T-cell (primary cell): ENCODE measurements at regions not wholly inside any gene's neighbourhood (a gene's known extent, or its start where the extent isn't known, plus 50 kb on each side); places are given as distances from the start of the nearest gene placed in this dataset.
"Not testable (repeated sequence)": the region's sequence is repeated elsewhere in the genome, so short reads cannot be mapped to it uniquely, and the experiment has no call there.

ENCODE experiments used
- ATAC-seq, 4 experiments: fragments of 200-7000 bp in 3 of 4; fragments of 150-1000 bp in 1 of 4; cut with Tn5 transposase; replicated peaks in 1 of 4; 1 replicate in 3 of 4; 2 replicates in 1 of 4; pipeline ENCODE4 v1.10.0; 2021; ENCODE audit warnings: moderate library complexity in 3 of 4, mild to moderate bottlenecking in 2 of 4, moderate number of reproducible peaks in 1 of 4
- CTCF ChIA-PET, 2 donors: fragments of 300-600 bp; sonication (Branson Sonifier 250); formaldehyde crosslinking; loops; one replicate each; lab custom pipeline; 2022; ENCODE audit warnings: antibody characterized with exemption in 2 of 2; lab: Charles Lee
- POLR2A ChIA-PET, 2 donors: fragments of 300-600 bp; sonication (Branson Sonifier 250); formaldehyde crosslinking; loops; one replicate each; lab custom pipeline; 2022; ENCODE audit warnings: antibody characterized with exemption in 2 of 2; lab: Charles Lee
- DNase-seq, 35 experiments: peaks; one replicate each; pipeline versions ENCODE4 v3.0.0 to v3.0.0-alpha.2; 2013 to 2023
- H3K27ac ChIP-seq: one replicate; pipeline ENCODE4 v1.5.1; 2013; ENCODE audit warnings: low read length
- H3K27me3 ChIP-seq, 2 experiments: replicated peaks in 1 of 2; 1 replicate in 1 of 2; 2 replicates in 1 of 2; pipeline versions ENCODE4 v1.6.1 to v1.7.0; 2013; ENCODE audit warnings: low read length in 1 of 2, mixed read lengths in 1 of 2; ENCODE audit not compliant: control insufficient read depth in 2 of 2, insufficient read depth in 2 of 2; ENCODE audit errors: extremely low read depth in 1 of 2
- H3K36me3 ChIP-seq, 2 donors: 1 replicate in 1 of 2; 2 replicates in 1 of 2; pipeline versions ENCODE4 v1.6.1 to v1.7.0; 2013; ENCODE audit warnings: low read length in 1 of 2; ENCODE audit not compliant: control insufficient read depth in 2 of 2, insufficient read depth in 1 of 2; ENCODE audit errors: extremely low read depth in 1 of 2
- H3K4me1 ChIP-seq, 2 experiments: 1 replicate in 1 of 2; 2 replicates in 1 of 2; pipeline versions ENCODE4 v1.6.1 to v1.7.0; 2013; ENCODE audit warnings: low read length in 2 of 2, mixed read lengths in 1 of 2; ENCODE audit not compliant: insufficient read depth in 2 of 2, control insufficient read depth in 1 of 2; ENCODE audit errors: extremely low read depth in 1 of 2
- H3K4me3 ChIP-seq, 2 donors: 1 replicate in 1 of 2; 2 replicates in 1 of 2; pipeline versions ENCODE4 v1.5.1 to v1.7.0; 2013; ENCODE audit warnings: mild to moderate bottlenecking in 2 of 2, low read length in 1 of 2, moderate library complexity in 1 of 2; ENCODE audit not compliant: control insufficient read depth in 1 of 2; ENCODE audit errors: extremely low read depth in 1 of 2
- H3K9me3 ChIP-seq: 2 replicates; pipeline ENCODE4 v1.7.0; 2013
- H3K27ac Mint-ChIP-seq, 2 donors: one replicate each; pipeline ENCODE4 v1.8.0; 2020 to 2021; ENCODE audit warnings: mild to moderate bottlenecking in 2 of 2, mixed read lengths in 2 of 2
- H3K27me3 Mint-ChIP-seq, 2 donors: one replicate each; pipeline ENCODE4 v1.8.0; 2021 to 2022; ENCODE audit warnings: mixed read lengths in 2 of 2
- H3K36me3 Mint-ChIP-seq: one replicate; pipeline ENCODE4 v1.8.0; 2021; ENCODE audit warnings: mixed read lengths
- H3K4me1 Mint-ChIP-seq, 3 donors: one replicate each; pipeline ENCODE4 v1.8.0; 2020 to 2022; ENCODE audit warnings: mixed read lengths in 3 of 3, mild to moderate bottlenecking in 1 of 3
- H3K4me3 Mint-ChIP-seq, 3 donors: one replicate each; pipeline ENCODE4 v1.8.0; 2020 to 2022; ENCODE audit warnings: mild to moderate bottlenecking in 3 of 3, mixed read lengths in 3 of 3, moderate library complexity in 3 of 3
- H3K9me3 Mint-ChIP-seq, 3 donors: one replicate each; pipeline ENCODE4 v1.8.0; 2020 to 2022; ENCODE audit warnings: mixed read lengths in 3 of 3
- WGBS: methylation state at CpG from one replicate; pipeline ENCODE4 v1.1.5; 2013; ENCODE audit warnings: missing lambda C conversion rate; ENCODE audit not compliant: insufficient coverage; 5-methylcytosine and 5-hydroxymethylcytosine counted together

DNA sequence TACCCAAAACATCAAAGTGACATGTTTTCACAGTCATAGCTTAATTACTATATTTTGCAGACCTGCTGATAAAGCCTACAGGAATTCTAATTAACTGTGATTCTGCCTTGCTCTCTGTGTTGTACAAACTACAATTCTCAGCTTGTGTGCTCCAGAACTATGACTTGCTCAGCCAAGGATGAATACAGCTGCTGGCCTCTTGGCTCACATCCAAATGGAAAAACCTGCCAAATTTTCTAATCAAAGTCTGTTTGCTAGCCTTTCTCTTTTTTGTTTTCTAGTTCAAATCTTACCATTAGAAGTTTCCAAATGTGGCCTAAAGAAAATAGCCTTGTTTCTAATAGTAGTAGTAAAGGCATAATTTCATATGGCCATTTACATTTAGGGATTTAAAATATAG is 1176.8 kb downstream of the FAM133A start:
- CTCF ChIA-PET, result no interaction called here
- ATAC-seq, result no peak
- POLR2A ChIA-PET, result no interaction called here
- H3K36me3 Mint-ChIP-seq, result no peaks in the 10 kb centered on the region
- no peaks in the 10 kb centered on the region for H3K4me1 ChIP-seq
- no peaks in the 10 kb centered on the region for H3K9me3 ChIP-seq
- H3K27ac ChIP-seq, result no peak overlapping the region
- peaks cover 0 to 8% of the 10 kb centered on the region in 2 donors for H3K27me3 Mint-ChIP-seq
- H3K9me3 Mint-ChIP-seq, result no peaks in the 10 kb centered on the region
- H3K4me3 ChIP-seq, result no peak overlapping the region
- no peak overlapping the region for H3K4me3 Mint-ChIP-seq
- no peaks in the 10 kb centered on the region for H3K27me3 ChIP-seq
- no peak overlapping the region for H3K27ac Mint-ChIP-seq
- H3K4me1 Mint-ChIP-seq, result no peaks in the 10 kb centered on the region
- DNase-seq, result no peak
- H3K36me3 ChIP-seq, result no peaks in the 10 kb centered on the region

DNA sequence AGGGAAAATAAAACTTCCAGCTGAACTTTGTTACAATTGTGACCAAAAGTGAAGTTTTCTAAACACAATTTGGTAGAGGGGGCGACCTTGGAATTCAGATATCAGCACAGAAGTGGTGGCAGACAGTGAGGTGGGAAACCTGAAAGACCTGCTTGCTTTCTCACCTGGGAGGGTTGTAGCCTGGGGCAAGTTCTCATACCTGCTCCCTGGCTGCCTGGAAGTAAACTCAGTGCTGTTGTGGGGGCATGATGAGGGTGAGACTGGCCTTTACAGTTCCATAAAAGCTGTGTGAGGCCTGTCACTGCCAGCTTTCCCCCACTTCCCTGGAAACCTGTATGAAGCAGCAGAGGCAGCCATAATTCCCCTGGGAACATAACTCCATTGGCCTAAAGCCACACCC is 1180.2 kb downstream of the FAM133A start:
- H3K4me1 Mint-ChIP-seq, result no peaks in the 10 kb centered on the region
- 40% methylated on average over 1 of the region's 1 CpG for whole genome bisulfite sequencing
- no peak overlapping the region for H3K27ac ChIP-seq
- H3K4me3 Mint-ChIP-seq, result no peak overlapping the region
- no peak overlapping the region for H3K27ac Mint-ChIP-seq
- H3K36me3 Mint-ChIP-seq, result no peaks in the 10 kb centered on the region
- ATAC-seq, result no peak
- no peaks in the 10 kb centered on the region for H3K27me3 ChIP-seq
- no peak overlapping the region for H3K4me3 ChIP-seq
- no peaks in the 10 kb centered on the region for H3K9me3 ChIP-seq
- no peak for DNase-seq
- H3K9me3 Mint-ChIP-seq, result no peaks in the 10 kb centered on the region
- ChIA-PET CTCF (no interaction called here), POLR2A (no interaction called here)
- peaks cover 0 to 6% of the 10 kb centered on the region in 2 donors for H3K27me3 Mint-ChIP-seq
- H3K36me3 ChIP-seq, result no peaks in the 10 kb centered on the region
- H3K4me1 ChIP-seq, result no peaks in the 10 kb centered on the region

DNA sequence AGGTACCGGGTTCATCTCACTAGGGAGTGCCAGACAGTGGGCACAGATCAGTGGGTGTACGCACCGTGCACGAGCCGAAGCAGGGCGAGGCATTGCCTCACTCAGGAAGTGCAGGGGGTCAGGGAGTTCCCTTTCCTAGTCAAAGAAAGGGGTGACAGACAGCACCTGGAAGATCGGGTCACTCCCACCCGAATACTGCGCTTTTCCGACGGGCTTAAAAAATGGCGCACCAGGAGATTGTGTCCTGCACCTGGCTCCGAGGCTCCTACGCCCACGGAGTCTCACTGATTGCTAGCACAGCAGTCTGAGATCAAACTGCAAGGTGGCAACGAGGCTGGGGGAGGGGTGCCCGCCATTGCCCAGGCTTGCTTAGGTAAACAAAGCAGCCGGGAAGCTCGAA is 1188.5 kb downstream of the FAM133A start:
- H3K9me3 ChIP-seq, POLR2A ChIA-PET, H3K36me3 ChIP-seq, H3K27me3 ChIP-seq, H3K9me3 Mint-ChIP-seq, H3K4me1 ChIP-seq, H3K27ac Mint-ChIP-seq, H3K4me3 ChIP-seq, H3K36me3 Mint-ChIP-seq, ATAC-seq, CTCF ChIA-PET, DNase-seq, H3K27me3 Mint-ChIP-seq, H3K27ac ChIP-seq, H3K4me1 Mint-ChIP-seq, H3K4me3 Mint-ChIP-seq: not testable (repeated sequence)
- 100% methylated on average over 1 of the region's 19 CpGs for WGBS

DNA sequence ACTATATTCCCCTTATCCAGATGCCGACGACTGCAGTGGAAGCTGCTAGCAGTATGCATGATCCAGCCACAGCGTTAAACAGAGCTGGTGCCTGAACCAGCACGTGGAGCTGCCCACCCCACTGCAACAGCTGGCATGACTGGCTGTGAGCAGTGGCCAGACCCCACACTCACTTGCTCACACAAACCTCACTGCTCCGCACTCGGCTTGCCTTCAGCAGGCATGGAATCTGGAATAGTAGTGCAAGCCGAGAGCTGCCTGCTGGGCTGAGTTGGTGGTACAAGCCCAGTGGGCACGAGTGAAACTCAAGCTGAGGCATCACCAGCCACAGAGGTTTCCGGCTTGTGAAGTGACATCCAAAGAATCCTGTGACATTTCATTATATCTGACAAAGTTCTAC is 1197.6 kb downstream of the FAM133A start:
- no peak overlapping the region for H3K27ac ChIP-seq
- H3K4me1 Mint-ChIP-seq, result no peaks in the 10 kb centered on the region
- H3K27ac Mint-ChIP-seq, result no peak overlapping the region
- WGBS, result no CpG with 5 or more reads among the region's 9 CpGs
- H3K27me3 Mint-ChIP-seq, result no peaks in the 10 kb centered on the region
- peaks cover 0 to 8% (median 0%) of the 10 kb centered on the region in 3 donors for H3K9me3 Mint-ChIP-seq
- DNase-seq, result no peak
- ATAC-seq, result no peak
- H3K4me3 ChIP-seq, result no peak overlapping the region
- ChIA-PET POLR2A (no interaction called here), CTCF (no interaction called here)
- H3K27me3 ChIP-seq, result no peaks in the 10 kb centered on the region
- no peak overlapping the region for H3K4me3 Mint-ChIP-seq
- no peaks in the 10 kb centered on the region for H3K9me3 ChIP-seq
- H3K36me3 ChIP-seq, result no peaks in the 10 kb centered on the region
- no peaks in the 10 kb centered on the region for H3K36me3 Mint-ChIP-seq
- no peaks in the 10 kb centered on the region for H3K4me1 ChIP-seq

DNA sequence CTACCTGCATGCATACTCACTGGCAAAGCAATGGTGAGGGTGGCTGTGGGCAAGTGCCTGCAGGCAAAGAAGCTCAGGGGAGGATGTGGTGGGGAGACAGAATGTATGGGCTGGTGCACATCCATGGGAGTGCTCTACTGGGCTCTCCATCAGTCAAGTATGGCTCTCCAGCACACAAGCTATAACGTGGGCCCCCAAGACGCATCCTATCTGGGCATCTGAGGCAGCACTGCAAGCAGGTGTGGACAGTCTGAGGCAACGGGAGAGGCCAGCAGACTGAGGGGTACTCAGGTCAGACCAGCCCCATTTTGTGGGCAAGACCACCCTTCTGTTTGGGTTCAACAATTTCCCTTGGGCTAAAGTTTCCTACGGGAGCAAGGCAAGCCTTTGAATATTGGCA is 1227.8 kb downstream of the FAM133A start:
- Histone ChIP-seq H3K36me3 (no peaks in the 10 kb centered on the region), H3K4me1 (no peaks in the 10 kb centered on the region), H3K9me3 (no peaks in the 10 kb centered on the region), H3K4me3 (no peak overlapping the region), H3K27me3 (no peaks in the 10 kb centered on the region), H3K27ac (no peak overlapping the region)
- H3K9me3 Mint-ChIP-seq, result peaks cover 0 to 6% (median 0%) of the 10 kb centered on the region in 3 donors
- ChIA-PET CTCF (no interaction called here), POLR2A (no interaction called here)
- peaks cover 0 to 4% of the 10 kb centered on the region in 2 donors for H3K27me3 Mint-ChIP-seq
- H3K4me1 Mint-ChIP-seq, result no peaks in the 10 kb centered on the region
- 75% methylated on average over 1 of the region's 4 CpGs for WGBS
- no peak overlapping the region for H3K27ac Mint-ChIP-seq
- ATAC-seq (no peak), DNase-seq (no peak)
- H3K36me3 Mint-ChIP-seq, result no peaks in the 10 kb centered on the region
- no peak overlapping the region for H3K4me3 Mint-ChIP-seq

DNA sequence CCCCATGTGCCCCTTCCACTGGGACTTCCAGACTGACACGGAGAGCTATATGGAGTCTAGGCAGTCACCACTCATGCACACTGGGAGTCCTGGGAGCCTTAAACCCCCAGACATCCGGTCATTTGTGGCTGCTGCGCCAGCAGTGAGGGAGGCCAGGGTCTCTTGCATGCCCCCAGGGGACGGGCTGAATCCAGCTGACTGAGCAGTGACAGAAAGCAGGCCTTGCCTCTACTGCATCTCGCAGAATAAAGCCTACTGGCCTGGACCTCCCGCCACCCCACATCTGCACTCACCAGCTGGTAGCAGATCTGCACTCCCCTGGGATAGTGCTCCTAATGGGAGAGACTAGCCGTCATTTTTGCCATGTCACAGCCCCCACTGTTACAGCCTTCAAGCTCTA is 1234.2 kb downstream of the FAM133A start:
- Mint-ChIP-seq H3K4me3 (no peak overlapping the region), H3K36me3 (no peaks in the 10 kb centered on the region), H3K4me1 (no peaks in the 10 kb centered on the region), H3K27ac (no peak overlapping the region), H3K9me3 (peaks cover 0 to 4% (median 0%) of the 10 kb centered on the region in 3 donors), H3K27me3 (peaks cover 0 to 3% of the 10 kb centered on the region in 2 donors)
- ATAC-seq (no peak), DNase-seq (no peak)
- H3K36me3 ChIP-seq, result no peaks in the 10 kb centered on the region
- no peaks in the 10 kb centered on the region for H3K9me3 ChIP-seq
- no peaks in the 10 kb centered on the region for H3K4me1 ChIP-seq
- 67% methylated on average over 1 of the region's 7 CpGs for WGBS
- no peak overlapping the region for H3K27ac ChIP-seq
- no peak overlapping the region for H3K4me3 ChIP-seq
- ChIA-PET CTCF (no interaction called here), POLR2A (no interaction called here)
- no peaks in the 10 kb centered on the region for H3K27me3 ChIP-seq

DNA sequence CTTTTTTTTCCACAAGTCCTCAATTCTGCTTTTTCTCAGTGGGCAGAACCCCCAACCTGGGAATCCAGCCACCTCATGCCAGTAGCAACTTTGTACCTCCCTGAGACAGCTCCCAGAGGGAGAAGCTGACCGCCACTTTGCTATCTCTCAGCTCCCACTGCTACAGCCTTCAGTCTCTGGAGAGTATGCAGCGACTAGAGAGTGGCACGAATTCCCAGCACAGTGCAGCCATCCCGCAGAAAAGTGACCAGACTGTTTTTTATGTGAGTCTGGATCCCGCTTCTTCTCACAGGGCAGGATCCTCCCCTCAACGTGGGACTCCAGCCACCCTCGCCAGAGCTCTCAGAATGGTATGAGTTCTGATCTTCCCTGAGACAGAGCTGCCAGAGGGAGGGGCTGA is 1234.6 kb downstream of the FAM133A start:
- no peak overlapping the region for H3K4me3 Mint-ChIP-seq
- H3K9me3 Mint-ChIP-seq, result peaks cover 0 to 4% (median 0%) of the 10 kb centered on the region in 3 donors
- POLR2A ChIA-PET, result no interaction called here
- H3K36me3 Mint-ChIP-seq, result no peaks in the 10 kb centered on the region
- Histone ChIP-seq H3K4me3 (no peak overlapping the region), H3K27me3 (no peaks in the 10 kb centered on the region), H3K27ac (no peak overlapping the region), H3K36me3 (no peaks in the 10 kb centered on the region), H3K9me3 (no peaks in the 10 kb centered on the region), H3K4me1 (no peaks in the 10 kb centered on the region)
- H3K4me1 Mint-ChIP-seq, result no peaks in the 10 kb centered on the region
- ATAC-seq (no peak), DNase-seq (no peak)
- H3K27me3 Mint-ChIP-seq, result no peaks in the 10 kb centered on the region
- WGBS, result 73% methylated on average over 2 of the region's 7 CpGs
- H3K27ac Mint-ChIP-seq, result no peak overlapping the region
- CTCF ChIA-PET, result no interaction called here
